ENCODE measurements at regions not wholly inside any gene's neighbourhood (a gene's known extent, or its start where the extent isn't known, plus 50 kb on each side); places are given as distances from the start of the nearest gene placed in this dataset.

DNA sequence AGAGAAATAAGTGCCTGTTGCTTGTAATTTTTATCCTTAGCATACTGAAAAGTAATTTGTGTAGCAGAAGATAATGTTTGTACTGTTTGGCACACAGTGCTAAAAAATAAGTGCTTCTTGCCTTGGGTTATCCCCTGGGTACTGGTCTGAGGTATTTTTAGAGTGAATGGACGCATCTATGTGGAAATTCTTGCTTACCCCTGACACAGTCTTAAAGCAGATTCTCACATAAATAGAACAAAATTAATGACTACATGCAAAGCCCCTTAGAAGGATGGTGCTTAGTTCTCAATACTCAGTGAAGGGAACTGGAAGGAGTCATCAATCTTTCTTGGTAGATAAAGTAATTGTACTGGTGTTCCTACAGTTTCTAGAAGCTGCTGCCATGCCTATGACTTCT lies 548.6 kb downstream of the ARL4A start:
- DNase-seq (ENCODE audit: low read depth), result no peak
- TF ChIP-seq, protein P1, sequence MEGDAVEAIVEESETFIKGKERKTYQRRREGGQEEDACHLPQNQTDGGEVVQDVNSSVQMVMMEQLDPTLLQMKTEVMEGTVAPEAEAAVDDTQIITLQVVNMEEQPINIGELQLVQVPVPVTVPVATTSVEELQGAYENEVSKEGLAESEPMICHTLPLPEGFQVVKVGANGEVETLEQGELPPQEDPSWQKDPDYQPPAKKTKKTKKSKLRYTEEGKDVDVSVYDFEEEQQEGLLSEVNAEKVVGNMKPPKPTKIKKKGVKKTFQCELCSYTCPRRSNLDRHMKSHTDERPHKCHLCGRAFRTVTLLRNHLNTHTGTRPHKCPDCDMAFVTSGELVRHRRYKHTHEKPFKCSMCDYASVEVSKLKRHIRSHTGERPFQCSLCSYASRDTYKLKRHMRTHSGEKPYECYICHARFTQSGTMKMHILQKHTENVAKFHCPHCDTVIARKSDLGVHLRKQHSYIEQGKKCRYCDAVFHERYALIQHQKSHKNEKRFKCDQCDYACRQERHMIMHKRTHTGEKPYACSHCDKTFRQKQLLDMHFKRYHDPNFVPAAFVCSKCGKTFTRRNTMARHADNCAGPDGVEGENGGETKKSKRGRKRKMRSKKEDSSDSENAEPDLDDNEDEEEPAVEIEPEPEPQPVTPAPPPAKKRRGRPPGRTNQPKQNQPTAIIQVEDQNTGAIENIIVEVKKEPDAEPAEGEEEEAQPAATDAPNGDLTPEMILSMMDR (IDR thresholded peaks at IDR 0.05; ENCODE audit: control insufficient read depth, extremely low read depth, insufficient read depth), result no peak
- no peak overlapping the region for H3K4me3 ChIP-seq (ENCODE audit: low read depth, low read length)

- H3K4me3 ChIP-seq (ENCODE audit: low read depth, low read length), result no peak overlapping the region
- TF ChIP-seq, protein P1 (IDR thresholded peaks at IDR 0.05; ENCODE audit: control insufficient read depth, extremely low read depth, insufficient read depth), result no peak
- DNase-seq (ENCODE audit: low read depth), result no peak
These were observed 552.9 kb downstream of the ARL4A start for GRCh38 chr7:13240349-13240748.

DNA sequence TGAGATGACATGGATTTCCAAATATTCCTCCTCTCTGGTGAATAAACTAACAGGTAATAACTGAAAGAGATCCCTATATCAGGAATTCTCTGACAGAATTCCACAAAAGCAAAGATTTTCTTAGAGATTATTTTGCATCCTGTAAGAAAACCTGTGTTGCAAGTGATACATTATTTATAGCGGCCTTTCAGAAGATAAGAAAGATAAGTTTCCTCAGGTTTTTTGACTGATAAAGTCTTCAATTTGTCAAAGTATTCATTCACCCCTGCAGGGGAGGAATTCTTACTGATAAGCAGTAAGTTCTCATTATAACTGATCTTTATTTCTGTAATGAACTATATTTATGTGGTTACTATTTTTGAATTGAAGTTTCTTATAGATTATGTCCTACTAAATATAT lies 554.0 kb downstream of the ARL4A start:
- H3K4me3 ChIP-seq (ENCODE audit: low read depth, low read length), result no peak overlapping the region
- TF ChIP-seq, protein P1 (IDR thresholded peaks at IDR 0.05; ENCODE audit: control insufficient read depth, extremely low read depth, insufficient read depth), result no peak
- no peak for DNase-seq (ENCODE audit: low read depth)

DNA sequence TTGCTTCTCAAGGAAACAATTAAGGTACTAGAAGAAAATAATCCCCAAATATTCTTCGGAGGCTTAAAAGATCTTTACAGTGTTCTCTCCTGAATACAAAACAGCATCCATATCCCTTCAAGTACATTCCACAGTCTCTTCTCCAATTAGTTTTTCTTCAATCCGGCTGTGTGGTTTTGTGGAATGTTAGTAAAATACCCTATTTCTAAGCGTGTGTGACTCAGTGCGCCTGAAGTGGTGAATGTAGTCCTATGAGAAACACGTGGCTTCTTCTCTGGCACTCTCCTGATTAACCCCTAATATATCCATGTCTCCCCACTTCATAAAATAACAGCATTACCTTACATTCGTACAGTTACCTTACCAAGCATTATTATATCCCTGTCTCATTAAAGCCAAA lies 570.2 kb downstream of the ARL4A start:
- TF ChIP-seq, protein P1 (IDR thresholded peaks at IDR 0.05; ENCODE audit: control insufficient read depth, extremely low read depth, insufficient read depth), result no peak
- no peak overlapping the region for H3K4me3 ChIP-seq (ENCODE audit: low read depth, low read length)
- DNase-seq (ENCODE audit: low read depth), result no peak

- H3K4me3 ChIP-seq (ENCODE audit: low read depth, low read length), result no peak overlapping the region
- DNase-seq (ENCODE audit: low read depth), result no peak
- TF ChIP-seq, protein P1 (IDR thresholded peaks at IDR 0.05; ENCODE audit: control insufficient read depth, extremely low read depth, insufficient read depth), result no peak
These were observed 571.0 kb downstream of the ARL4A start for GRCh38 chr7:13258386-13258785.

DNA sequence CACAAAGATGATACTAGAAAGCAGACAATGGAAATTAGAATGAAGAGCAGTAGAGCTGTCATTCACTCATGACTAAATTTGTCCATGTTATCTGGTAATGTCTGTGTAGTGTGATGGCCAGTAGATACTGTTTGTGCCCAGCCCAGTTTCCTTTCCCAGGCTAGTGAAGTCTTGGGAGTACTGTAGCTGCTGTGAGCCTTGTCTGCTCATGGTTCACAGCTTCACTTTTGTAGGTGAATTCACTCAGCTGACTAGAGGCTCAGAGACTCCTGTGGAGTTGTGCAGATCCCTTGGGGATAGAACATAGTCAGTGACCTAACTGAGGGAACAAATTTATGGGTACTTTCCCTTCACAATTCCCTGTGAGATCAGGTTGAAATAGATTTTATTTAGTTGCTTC lies 572.5 kb downstream of the ARL4A start:
- no peak overlapping the region for H3K4me3 ChIP-seq (ENCODE audit: low read depth, low read length)
- TF ChIP-seq, protein P1 (IDR thresholded peaks at IDR 0.05; ENCODE audit: control insufficient read depth, extremely low read depth, insufficient read depth), result no peak
- DNase-seq (ENCODE audit: low read depth), result no peak

DNA sequence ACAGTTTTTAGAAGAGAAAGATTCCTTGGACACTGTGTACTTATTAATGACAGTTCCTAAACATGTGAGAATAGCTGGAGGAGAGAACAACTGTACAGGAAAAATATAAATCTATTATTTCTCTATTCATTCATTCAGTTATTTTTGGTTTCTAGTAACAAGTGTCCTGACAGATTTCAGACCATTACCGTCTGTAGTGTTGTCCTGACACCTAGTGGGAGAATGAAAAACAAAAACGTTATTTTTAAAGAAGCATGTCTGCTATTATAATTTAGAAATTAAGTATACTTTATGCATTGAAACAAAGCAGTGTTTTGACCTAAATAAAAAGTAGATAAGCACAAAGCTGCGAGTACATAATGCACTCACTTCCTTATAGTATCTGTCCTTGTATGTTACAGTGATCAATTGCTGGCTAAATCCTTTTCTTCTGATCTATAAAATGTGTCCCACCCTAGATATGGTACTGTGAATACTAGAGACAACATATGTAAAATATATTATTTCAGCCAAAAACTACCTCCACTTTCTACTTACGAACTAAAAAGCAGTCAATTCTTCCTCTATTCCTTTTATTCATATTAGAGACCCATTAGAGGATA lies 575.6 kb downstream of the ARL4A start:
- peak; percentile 17 for DNase-seq (ENCODE audit: low read depth)
- H3K4me3 ChIP-seq (ENCODE audit: low read depth, low read length), result no peak overlapping the region
- TF ChIP-seq, protein P1 (IDR thresholded peaks at IDR 0.05; ENCODE audit: control insufficient read depth, extremely low read depth, insufficient read depth), result peak; percentile 49
